NCI-H345 (cell line): ENCODE measurements at regions not wholly inside any gene's neighbourhood (a gene's known extent, or its start where the extent isn't known, plus 50 kb on each side); places are given as distances from the start of the nearest gene placed in this dataset.

Source experiments
- DNase-seq: peaks from one replicate; lab custom pipeline; 2025; lab: John Stamatoyannopoulos, UW

- no peak for DNase-seq
Measured at GRCh38 chr20:11128721-11129120, 454.9 kb upstream of the JAG1 start.

- DNase-seq: no peak
Measured at GRCh38 chr20:11130554-11131166, 456.9 kb upstream of the JAG1 start.

DNA sequence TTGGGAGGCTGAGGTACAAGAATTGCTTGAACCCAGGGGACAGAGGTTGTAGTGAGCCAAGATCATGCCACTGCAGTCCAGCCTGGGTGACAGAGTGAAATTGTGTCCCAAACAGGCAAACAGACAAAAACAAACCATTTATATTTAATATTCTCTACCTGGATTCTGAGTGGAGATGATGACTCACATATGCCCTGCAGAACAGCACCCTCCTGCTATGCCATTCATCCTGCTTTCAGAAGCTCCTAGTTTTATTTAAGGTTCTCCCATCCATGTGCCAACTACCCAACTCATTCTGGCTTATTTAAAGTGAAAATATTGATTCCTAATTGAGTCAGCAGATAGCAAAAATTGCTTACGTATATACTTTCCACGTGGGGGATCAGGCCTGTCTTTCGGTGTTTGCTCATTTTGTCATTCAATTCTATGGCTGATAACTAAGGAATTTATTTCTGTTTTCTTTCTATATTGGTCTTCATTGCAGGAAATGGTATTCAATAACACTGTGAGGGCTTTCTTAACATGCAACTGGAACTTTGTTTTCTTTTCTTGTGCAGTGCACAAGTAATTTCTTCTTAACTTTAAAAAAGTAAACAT lies 459.1 kb upstream of the JAG1 start:
- no peak for DNase-seq

GRCh38 chr20:11136691-11137090 lies 462.9 kb upstream of the JAG1 start:
- no peak for DNase-seq

DNA sequence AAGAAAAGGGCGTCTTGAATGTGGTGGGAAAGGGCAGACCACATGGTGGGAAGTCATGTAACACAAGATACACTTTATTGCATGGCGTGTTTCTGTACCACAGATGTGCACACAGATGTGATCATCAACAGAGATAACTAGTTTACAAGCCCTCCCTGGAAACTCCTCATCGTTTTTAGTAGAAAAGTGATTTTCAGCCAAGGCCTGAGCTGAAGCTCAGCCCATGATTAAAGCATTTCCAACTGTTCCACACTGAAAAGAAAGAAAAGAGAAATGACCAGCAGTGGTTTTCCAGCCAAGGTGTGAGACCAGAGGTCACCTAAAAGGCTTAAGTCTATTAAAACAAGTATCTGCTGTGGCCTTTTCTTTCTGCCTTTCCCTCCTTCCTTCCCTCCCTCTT lies 463.9 kb upstream of the JAG1 start:
- no peak for DNase-seq

DNA sequence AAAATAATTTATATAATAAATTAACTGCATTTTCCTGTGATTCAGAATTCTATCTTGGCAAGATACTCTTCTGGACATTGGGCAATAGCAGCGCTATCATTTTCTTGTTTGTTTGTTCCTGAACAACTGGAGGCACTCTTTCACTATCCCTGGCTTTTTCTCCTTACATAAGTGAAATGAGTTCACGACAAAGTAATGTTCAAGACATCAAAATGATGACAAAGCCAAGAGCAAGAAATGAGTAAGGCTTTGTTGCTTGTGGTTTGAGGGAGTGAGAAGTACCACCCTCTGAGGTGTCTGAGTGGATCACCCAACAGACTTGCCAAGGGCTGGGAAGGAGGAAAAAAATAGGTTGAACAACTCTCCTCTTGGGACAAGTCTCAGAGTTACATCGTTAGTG lies 466.6 kb upstream of the JAG1 start:
- DNase-seq: no peak

DNA sequence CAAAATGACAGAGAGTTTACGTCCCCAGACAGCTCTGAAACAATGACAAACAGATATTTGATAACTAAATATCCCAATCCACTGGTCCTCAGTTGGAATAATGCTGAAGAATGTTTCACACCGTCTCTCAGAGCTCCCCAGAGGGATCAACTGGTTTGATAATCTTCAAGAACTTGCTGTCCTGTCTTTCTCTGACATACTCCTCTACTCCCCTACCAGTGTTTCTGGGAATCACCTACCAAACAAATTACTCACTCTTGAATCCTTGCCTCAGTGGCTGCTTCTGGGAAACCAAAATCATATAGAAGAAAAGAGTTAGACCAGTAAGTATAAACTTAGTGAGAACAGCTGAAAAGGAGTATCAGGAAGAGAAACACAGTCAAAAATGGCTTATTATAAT lies 469.7 kb upstream of the JAG1 start:
- no peak for DNase-seq

- no peak for DNase-seq
Measured at GRCh38 chr20:11144114-11144950, 470.5 kb upstream of the JAG1 start.

GRCh38 chr20:11145616-11146015 lies 471.8 kb upstream of the JAG1 start:
- no peak for DNase-seq

- peak; percentile 42 for DNase-seq
Measured at GRCh38 chr20:11153819-11154218, 480.0 kb upstream of the JAG1 start.

GRCh38 chr20:11155156-11155756 lies 481.5 kb upstream of the JAG1 start:
- DNase-seq: peak; percentile 26

DNA sequence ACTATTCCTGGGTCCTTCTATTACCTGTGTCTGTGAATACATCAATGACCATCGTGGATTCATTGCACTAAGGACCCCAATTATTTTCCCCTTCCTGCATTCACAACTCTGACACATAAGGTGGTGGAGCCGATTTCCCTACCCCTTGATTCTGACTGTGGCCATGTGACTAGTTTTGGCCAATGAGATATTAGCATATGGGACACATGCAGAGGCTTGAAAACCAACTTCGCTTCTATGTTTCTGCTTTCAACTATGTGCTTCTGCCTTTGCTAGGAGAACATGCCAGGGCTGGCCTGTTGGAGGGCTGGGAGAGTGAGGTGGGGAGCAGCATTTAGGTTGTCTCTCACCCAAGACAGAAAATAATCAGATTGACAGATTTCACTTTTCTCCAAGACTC lies 483.1 kb upstream of the JAG1 start:
- DNase-seq: no peak

DNA sequence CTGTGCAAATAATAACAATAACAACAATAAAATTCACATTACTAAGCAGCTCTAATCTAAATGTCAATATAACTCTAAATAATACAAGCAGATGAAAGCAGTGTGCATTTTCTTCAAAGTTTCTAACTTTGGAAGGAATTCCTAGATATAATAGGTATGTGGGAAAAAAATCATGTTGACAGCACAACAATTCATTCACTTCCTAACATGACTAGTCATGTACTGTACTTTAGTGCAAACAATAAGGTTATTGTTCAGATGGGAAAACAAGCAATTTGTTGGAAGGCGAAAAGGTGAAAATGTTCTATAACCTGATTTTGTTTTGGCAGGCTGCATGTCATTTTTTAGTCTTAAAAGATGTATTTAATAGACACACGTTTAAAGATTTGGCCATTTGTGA lies 484.3 kb upstream of the JAG1 start:
- DNase-seq: no peak

- no peak for DNase-seq
Measured at GRCh38 chr20:11158589-11158988, 484.8 kb upstream of the JAG1 start.

DNA sequence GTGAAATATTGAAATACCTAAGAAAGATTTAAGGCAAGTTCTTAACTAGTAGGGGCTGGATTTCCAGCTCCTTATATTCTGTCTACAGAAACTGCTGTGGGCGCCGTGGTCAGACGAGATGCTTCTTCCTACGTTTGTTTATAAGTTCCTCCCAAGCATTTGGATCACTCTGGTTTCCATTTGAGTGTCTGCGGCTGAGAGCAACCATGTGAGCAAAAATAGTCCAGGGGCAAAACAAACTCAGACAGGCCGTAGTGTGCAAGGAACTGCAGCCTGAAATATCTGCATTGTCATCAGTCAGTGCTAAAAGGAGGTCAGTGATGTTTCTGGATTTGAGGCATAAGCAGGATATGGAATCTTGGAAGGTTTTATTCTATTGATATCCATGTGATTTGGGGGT lies 485.9 kb upstream of the JAG1 start:
- DNase-seq: no peak

- DNase-seq: no peak
Measured at GRCh38 chr20:11162026-11162775, 488.4 kb upstream of the JAG1 start.

DNA sequence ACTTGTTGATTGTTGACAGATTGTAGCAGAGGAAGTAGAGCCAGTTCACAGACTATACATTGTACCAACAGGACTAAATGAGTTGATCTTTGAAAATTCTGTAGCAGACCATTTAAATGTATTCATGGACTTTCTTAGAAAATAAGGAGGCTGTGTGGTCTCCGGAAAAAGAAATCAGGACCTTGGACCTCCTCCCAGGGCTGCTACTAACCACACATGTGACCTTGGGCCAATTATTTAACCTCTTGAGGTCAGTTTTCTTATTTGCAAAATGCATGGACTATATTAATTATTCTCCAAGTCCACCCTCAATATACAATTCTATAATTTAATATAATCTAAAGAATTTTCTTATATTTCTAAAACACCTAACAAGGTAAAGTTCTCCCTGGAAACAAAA lies 492.0 kb upstream of the JAG1 start:
- no peak for DNase-seq

DNA sequence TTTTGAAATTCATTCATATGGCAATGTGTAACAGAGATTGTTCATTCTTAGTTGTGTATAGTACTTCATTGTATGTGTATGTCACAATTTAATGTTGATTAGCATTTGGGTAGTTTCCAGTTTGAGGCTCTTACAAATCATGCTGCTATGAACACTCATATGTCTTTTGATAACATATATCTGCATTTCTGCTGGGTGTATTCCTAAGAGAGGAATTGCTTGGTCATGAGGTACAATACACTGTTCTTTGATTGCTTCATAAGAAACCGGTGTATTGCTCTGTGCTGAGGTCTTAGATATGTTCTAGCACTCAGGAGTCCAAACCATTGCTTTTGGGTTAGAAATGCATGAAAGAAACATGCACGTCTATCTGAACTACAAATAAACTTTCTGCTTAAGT lies 492.9 kb upstream of the JAG1 start:
- no peak for DNase-seq

GRCh38 chr20:11168026-11168425 lies 494.2 kb upstream of the JAG1 start:
- DNase-seq: no peak

GRCh38 chr20:11170025-11170424 lies 496.2 kb upstream of the JAG1 start:
- no peak for DNase-seq

- no peak for DNase-seq
Measured at GRCh38 chr20:11170565-11170964, 496.8 kb upstream of the JAG1 start.

DNA sequence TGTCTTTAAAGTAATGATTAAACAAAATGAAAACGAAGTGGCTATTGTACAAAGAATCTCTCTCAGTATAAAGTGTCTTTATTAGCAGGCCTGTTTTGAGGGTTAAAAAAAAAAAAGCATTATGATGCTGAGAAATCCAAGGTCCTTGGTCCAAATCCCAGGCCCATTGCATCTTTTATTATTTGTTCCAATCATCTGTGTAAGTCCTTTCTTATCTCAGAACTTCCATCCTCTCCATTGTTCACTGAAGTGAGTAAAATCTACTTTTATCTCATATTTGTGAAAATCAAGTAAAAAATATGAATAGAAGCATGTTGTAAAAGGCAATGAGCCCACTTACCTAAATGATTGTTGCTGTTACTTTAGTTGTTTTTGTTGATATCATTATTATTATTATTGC lies 499.1 kb upstream of the JAG1 start:
- DNase-seq: no peak
